ENCODE measurements at regions not wholly inside any gene's neighbourhood (a gene's known extent, or its start where the extent isn't known, plus 50 kb on each side); places are given as distances from the start of the nearest gene placed in this dataset.
"Not testable (repeated sequence)": the region's sequence is repeated elsewhere in the genome, so short reads cannot be mapped to it uniquely, and the experiment has no call there.

DNA sequence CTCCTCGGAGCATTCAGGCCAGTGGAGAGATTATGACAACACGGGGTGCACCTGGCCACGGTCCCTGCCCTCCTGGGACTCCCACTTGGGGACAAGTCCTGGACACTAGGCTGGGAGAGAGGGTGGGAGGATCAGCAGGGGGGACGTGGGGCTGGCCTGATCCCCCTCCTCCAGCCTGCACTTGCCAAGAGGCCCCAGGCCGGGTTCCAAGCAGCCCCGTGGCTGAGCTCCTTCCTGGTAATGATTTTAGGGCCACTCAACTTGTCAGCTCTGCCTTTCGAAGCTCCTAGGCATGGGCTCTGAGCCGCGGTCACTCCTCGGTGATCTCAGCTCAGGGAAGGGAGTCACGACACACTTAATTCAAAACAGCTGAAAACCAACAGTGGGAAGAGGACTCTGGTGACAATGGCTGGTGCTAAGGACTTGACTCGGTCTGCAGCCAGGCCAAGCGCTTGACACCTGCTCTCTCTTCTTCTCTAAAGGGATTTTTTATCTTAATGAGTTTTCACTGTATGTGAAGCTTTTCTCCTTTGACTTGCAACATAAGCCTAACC, 161.7 kb downstream of the BMP7 start:
- no peak for DNase-seq (ENCODE audit: low spot score)

- no peak for DNase-seq (ENCODE audit: low spot score)
Observed at GRCh38 chr20:57106030-57106682, 160.3 kb downstream of the BMP7 start.

GRCh38 chr20:57106692-57107091, 159.7 kb downstream of the BMP7 start:
- no peak for DNase-seq (ENCODE audit: low spot score)

- no peak for DNase-seq (ENCODE audit: low spot score)
Observed at GRCh38 chr20:57107208-57107607, 159.2 kb downstream of the BMP7 start.

- DNase-seq (ENCODE audit: low spot score) = no peak
Observed at GRCh38 chr20:57108218-57108617, 158.2 kb downstream of the BMP7 start.

DNA sequence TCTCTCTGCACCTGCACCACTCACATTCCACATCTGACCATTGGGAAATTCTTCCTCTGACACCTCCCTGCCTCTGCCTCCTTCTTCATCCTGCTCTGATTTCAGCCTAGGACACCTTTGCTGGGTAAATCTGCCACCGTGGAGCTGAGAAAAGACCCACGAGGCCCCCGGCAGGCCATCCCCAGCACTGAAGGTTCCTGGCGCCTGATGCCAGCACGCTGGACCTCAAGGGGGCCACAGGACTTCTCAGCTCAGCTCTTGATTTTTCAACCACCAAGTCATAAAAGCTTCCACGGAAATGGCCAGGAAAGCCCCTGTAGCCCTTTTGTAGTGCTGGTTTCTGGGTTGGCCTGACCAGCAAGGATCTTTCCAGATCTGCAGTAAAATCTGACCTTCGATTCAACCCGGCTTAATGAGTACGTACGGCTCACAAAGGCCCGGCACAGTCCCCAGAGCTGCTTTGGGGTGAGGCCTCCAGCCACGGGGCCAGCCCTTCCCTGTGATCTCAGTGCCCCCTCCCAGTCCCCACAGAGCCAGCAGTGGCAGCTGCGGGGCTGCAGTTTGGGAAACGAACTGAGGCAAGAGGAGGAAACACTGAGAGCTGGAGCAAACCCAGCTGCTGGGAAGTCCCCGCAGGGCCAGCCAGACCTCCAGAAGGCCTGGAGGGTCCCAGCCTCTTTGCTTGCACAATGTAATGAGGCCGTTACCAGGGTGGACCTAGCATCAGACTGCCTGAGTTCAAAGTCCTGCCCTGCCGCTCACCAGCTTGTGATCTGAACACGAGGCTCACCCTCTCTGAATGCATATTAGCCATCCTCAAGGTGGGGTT, 157.5 kb downstream of the BMP7 start:
- no peak for DNase-seq (ENCODE audit: low spot score)

DNA sequence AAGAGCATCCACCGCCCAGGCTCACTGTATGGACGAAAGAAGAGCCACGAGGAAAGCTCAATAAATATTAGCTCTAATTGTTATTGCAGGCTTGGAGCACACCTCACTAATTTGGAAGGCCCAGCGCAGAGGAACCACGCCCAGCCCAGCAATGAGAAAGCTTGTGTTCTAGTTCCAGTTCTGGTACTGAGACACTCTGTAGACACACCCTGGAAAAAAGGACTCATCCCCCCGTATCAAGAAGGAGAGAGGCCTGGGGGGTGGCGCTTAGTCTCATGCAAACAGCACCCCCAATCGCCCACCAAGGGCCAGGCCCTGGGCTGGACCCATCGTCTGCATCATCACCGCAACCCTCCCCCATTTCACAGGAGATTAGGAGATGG, 156.9 kb downstream of the BMP7 start:
- DNase-seq (ENCODE audit: low spot score) = no peak

DNA sequence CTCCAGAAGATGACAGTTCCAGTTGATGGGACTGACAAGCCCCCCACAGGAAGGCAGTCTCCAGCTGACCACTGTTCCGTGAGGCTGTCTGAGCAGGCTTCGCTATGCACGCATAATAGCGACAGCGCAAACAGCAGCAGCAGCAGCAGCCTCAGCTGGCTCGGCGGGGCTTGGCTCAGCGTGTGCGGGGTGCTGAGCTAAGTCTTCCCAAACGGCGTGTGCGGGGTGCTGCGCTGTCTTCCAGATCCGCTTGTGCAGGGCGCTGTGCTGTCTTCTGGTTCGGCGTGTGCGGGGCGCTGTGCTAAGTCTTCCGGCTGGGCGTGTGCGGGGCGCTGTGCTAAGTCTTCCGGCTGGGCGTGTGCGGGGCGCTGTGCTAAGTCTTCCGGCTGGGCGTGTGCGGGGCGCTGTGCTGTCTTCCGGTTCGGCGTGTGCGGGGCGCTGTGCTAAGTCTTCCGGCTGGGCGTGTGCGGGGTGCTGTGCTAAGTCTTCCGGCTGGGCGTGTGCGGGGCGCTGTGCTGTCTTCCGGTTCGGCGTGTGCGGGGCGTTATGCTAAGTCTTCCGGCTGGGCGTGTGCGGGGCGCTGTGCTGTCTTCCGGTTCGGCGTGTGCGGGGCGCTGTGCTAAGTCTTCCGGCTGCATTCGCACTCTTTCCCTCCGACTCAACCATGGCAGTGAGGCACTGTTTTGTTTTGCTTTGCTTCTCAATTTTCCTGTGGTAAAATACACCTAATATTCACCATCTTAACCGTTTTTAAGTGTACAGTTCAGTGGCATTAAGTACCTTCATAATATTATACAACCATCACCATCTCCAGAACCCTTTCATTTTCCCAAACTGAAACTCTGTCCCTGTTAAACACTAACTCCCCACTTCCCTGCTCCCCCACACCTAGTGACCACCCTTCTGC, 156.1 kb downstream of the BMP7 start:
- DNase-seq (ENCODE audit: low spot score) = not testable (repeated sequence)

DNA sequence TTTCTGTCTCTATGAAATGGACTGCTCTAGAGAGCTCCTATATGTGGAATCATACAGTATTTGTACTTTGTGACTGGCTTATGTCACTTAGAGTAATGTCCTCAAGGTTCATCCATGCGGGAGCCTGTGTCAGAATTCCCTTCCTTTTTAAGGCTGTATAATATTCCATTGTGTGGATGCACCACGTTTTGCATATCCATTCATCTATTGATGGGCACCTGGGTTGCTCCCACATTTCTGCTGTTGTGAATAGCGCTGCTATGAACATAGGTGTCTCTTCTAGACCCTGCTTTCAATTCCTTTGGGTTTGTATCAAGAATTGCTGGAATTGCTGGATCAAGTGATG, 155.4 kb downstream of the BMP7 start:
- DNase-seq (ENCODE audit: low spot score) = no peak

DNA sequence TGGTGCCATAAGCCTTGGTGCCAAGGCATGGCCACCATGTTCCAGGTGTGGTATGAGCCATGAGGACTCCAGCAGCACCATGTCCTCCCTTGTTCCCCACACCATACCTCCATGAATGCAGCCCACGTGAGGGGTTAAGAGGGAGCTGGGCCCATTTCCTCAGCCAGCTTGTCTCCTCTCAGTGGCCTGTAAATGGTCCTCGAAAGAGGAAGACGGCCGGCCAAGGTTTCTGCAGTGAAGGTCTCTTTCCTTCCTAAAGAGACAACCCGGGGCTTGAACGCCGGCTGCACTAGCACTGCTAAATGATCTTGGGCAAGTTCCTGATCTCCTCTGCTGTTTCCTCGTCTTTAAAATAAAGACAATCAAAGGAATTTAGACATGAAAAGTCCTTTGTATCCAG, 154.0 kb downstream of the BMP7 start:
- DNase-seq (ENCODE audit: low spot score) = no peak

GRCh38 chr20:57114290-57115005, 152.0 kb downstream of the BMP7 start:
- DNase-seq (ENCODE audit: low spot score) = no peak

DNA sequence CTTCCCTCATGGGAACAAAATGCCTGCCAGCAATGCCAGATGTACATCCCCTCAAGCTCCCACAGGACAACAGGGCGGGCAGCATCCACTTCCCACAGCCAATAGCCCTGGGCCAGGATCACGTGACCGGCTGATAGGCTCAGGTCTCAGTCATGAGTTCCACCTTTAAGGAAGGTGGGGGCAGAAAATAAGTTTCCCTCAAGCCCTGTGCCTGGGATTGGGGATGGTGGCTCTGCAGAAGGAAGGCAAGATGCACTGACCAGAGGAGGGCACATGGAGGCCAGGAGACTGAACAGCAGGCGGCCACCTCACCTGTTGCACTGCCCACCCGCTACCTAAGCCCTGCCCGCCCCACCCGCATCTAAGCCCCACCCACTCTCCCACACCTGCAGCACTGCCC, 149.1 kb downstream of the BMP7 start:
- DNase-seq (ENCODE audit: low spot score) = no peak

- DNase-seq (ENCODE audit: low spot score) = no peak
Observed at GRCh38 chr20:57118107-57118769, 148.2 kb downstream of the BMP7 start.

All from COLO829 (cell line).